Thyroid gland (tissue), 4 donors: ENCODE measurements at regions not wholly inside any gene's neighbourhood (a gene's known extent, or its start where the extent isn't known, plus 50 kb on each side); places are given as distances from the start of the nearest gene placed in this dataset.
"Not testable (repeated sequence)": the region's sequence is repeated elsewhere in the genome, so short reads cannot be mapped to it uniquely, and the experiment has no call there.

Experiments
- CTCF ChIP-seq, 6 experiments: fragments of 200-600 bp in 3 of 6; fragments of 450-650 bp in 3 of 6; sonication (generic) in 3 of 6; IDR thresholded peaks; one replicate each; pipeline ENCODE4 v1.5.1; 2016 to 2019; ENCODE audit warnings: antibody characterized with exemption in 6 of 6, mild to moderate bottlenecking in 2 of 6, inconsistent platforms in 1 of 6, moderate library complexity in 1 of 6
- POLR2A ChIP-seq, 2 donors: fragments of 450-650 bp; IDR thresholded peaks; one replicate each; pipeline ENCODE4 v1.6.1; 2017; ENCODE audit warnings: antibody characterized with exemption in 2 of 2, mild to moderate bottlenecking in 2 of 2, moderate library complexity in 1 of 2

DNA sequence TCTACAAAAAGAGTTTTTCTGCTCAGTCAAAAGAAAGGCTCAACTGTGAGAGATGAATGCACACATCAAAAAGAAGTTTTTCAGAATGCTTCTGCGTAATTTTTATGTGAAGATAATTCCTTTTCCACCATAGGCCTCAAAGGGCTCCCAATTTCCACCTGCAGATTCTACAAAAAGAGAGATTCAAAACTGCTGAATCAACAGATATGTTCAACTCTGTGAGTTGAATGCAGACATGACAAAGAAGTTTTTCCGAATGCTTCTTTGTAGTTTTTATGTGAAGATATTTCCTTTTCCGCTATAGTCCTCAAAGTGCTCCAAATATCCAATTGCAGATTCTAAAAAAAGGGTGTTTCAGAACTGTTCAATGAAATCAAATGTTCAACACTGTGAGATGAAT is 300.8 kb upstream of the DEFB115 start:
- not testable (repeated sequence) for TF ChIP-seq CTCF, POLR2A (IDR thresholded peaks at IDR 0.05)
